BJ (cell line): ENCODE measurements at regions not wholly inside any gene's neighbourhood (a gene's known extent, or its start where the extent isn't known, plus 50 kb on each side); places are given as distances from the start of the nearest gene placed in this dataset.

Experiments used
- CTCF ChIA-PET: fragments of 350-600 bp; formaldehyde crosslinking; extraction: SDS; loops from one replicate; lab custom pipeline; 2021; ENCODE audit warnings: antibody characterized with exemption, inconsistent platforms; lab: Yijun Ruan, JAX
- POLR2A ChIA-PET: fragments of 300-600 bp; sonication (Branson Sonifier 250); formaldehyde crosslinking; extraction: SDS; loops from one replicate; lab custom pipeline; 2021; ENCODE audit warnings: antibody characterized with exemption; lab: Charles Lee
- DNase-seq: peaks from one replicate; pipeline ENCODE4 v3.0.0-alpha.2; 2011; ENCODE audit warnings: low read depth
- H3K27me3 ChIP-seq: 2 replicates; pipeline ENCODE4 v1.6.0; 2011; ENCODE audit warnings: low read length; ENCODE audit not compliant: control insufficient read depth, insufficient read depth
- H3K36me3 ChIP-seq: 2 replicates; pipeline ENCODE4 v1.5.1; 2011; ENCODE audit warnings: low read length; ENCODE audit not compliant: control insufficient read depth, insufficient read depth
- H3K4me3 ChIP-seq: 2 replicates; pipeline ENCODE4 v1.5.1; 2011; ENCODE audit warnings: low read depth, mild to moderate bottlenecking, control low read depth, low read length
- TF ChIP-seq, protein P1 (sequence below): IDR thresholded peaks from 2 replicates; pipeline ENCODE4 v1.5.1; 2011; ENCODE audit warnings: low read depth, mild to moderate bottlenecking, control low read depth, inconsistent platforms, low read length, moderate library complexity; ENCODE audit not compliant: insufficient read depth

GRCh38 chr2:195537811-195538210 lies 119.2 kb upstream of the SLC39A10 start:
- CTCF ChIA-PET = no interaction called here
- DNase-seq = no peak
- TF ChIP-seq, protein P1, sequence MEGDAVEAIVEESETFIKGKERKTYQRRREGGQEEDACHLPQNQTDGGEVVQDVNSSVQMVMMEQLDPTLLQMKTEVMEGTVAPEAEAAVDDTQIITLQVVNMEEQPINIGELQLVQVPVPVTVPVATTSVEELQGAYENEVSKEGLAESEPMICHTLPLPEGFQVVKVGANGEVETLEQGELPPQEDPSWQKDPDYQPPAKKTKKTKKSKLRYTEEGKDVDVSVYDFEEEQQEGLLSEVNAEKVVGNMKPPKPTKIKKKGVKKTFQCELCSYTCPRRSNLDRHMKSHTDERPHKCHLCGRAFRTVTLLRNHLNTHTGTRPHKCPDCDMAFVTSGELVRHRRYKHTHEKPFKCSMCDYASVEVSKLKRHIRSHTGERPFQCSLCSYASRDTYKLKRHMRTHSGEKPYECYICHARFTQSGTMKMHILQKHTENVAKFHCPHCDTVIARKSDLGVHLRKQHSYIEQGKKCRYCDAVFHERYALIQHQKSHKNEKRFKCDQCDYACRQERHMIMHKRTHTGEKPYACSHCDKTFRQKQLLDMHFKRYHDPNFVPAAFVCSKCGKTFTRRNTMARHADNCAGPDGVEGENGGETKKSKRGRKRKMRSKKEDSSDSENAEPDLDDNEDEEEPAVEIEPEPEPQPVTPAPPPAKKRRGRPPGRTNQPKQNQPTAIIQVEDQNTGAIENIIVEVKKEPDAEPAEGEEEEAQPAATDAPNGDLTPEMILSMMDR = no peak
- no peak overlapping the region for H3K4me3 ChIP-seq
- POLR2A ChIA-PET = no interaction called here
- H3K27me3 ChIP-seq = no peaks in the 10 kb centered on the region
- H3K36me3 ChIP-seq = no peaks in the 10 kb centered on the region

DNA sequence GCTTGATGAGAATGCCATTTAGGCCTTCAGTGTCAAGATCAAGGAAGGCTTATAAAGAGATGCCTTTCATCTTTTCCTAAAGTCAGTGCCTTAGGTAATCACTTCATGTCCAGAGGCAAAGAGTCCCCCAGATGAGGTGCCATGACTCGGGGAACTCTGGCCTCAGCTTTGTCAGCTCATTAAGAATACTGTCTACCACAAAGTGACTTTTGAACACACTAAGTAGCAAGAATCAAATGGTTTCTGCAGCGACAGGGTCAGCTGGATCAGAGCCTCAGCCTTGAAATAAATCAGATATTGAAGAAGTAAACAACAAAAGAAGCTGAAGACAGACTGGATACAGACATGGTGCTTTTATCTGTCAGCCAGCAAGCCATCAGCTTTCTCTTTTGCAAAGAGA lies 120.1 kb upstream of the SLC39A10 start:
- CTCF ChIA-PET = interaction anchor here (1.2 kb wide), 1 partner anchor 123 kb away, joined by 4 read pairs; no protein-coding TSS in a partner anchor

DNA sequence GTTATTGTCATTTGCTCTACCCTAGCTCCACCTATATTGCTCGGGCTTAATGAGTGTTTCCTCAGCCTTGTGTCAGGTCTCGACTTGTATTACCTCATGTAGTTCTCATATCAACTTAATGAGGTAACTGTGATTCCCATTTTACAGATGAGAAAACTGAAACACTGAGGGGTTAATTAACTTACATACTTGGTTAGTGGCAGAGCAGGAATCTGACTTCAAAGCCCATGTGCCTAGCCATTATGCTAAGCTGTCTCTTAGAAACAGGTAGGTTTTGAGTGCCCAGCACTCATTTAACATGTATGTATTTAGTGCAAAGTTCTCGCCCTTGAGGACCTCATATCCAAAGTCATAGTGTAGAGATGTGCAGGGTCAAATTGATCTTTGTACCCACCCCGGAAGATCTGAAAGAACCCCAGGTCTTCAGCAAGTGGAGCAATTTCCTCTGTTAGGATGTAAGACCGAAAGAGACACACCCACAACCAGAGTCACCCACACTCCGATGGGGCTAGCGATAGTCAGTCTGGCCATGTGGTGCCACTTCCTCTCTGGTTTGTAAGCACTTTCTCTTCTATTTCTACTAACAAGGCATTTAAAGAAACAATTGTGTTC lies 121.0 kb upstream of the SLC39A10 start:
- ChIA-PET POLR2A (no interaction called here), CTCF (interaction anchor here (1.2 to 2.9 kb wide), 3 partner anchors 8 to 124 kb away, joined by 3 to 12 read pairs (median 4); no protein-coding TSS in a partner anchor)
- Histone ChIP-seq H3K27me3 (no peaks in the 10 kb centered on the region), H3K4me3 (no peak overlapping the region), H3K36me3 (no peaks in the 10 kb centered on the region)
- TF ChIP-seq, protein P1 = no peak
- DNase-seq = no peak

More for the DNA sequence above, 120.1 kb upstream of the SLC39A10 start:
- Histone ChIP-seq H3K36me3 (no peaks in the 10 kb centered on the region), H3K27me3 (no peaks in the 10 kb centered on the region), H3K4me3 (no peak overlapping the region)
- TF ChIP-seq, protein P1 = no peak
- POLR2A ChIA-PET = no interaction called here
- DNase-seq = no peak

GRCh38 chr2:195534971-195535370 lies 122.1 kb upstream of the SLC39A10 start:
- POLR2A ChIA-PET = interaction anchor here (2.0 to 2.7 kb wide), 2 partner anchors 26 to 122 kb away, joined by 12 to 13 read pairs; partner anchors contain the start of gene SLC39A10

More at GRCh38 chr2:195534971-195535370, 122.1 kb upstream of the SLC39A10 start:
- Histone ChIP-seq H3K4me3 (no peak overlapping the region), H3K36me3 (no peaks in the 10 kb centered on the region), H3K27me3 (no peaks in the 10 kb centered on the region)
- TF ChIP-seq, protein P1 = no peak
- DNase-seq = no peak
- CTCF ChIA-PET = interaction anchor here (0.8 to 3.0 kb wide), 7 partner anchors 9 to 947 kb away, joined by 3 to 12 read pairs (median 4); no protein-coding TSS in a partner anchor
